ENCODE measurements at regions not wholly inside any gene's neighbourhood (a gene's known extent, or its start where the extent isn't known, plus 50 kb on each side); places are given as distances from the start of the nearest gene placed in this dataset.

DNA sequence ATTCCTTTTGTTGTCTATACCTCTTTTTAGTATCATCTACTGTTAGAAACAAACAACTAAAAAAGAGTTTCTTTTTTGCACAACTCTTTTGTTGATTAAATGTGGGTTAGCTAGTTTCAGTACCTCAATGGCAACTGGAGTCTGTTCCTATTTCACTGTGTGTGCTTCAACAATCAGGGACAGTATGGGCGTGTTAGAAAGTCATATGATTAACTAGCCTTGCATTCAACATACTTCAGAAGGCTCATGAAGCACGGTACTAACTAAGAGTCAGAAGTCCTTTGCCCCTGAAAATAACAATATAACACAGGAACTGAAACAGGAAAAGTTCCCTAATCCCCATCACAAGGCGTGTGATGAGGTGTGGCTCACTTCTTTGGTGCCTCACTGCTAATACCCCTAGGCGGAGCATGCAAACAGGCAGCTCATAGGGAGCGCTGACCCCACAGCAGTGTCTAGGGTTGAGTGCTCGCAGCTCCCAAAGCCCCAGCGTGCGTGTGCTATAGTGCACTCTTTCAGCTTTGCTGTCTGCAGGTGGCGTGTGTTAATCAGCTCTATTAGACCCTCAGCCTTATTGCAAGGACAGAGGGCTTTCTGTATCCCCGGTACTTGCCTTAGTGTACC, 203.1 kb upstream of the NDST3 start:
- no peaks in the 10 kb centered on the region for H3K27me3 ChIP-seq (ENCODE audit: control insufficient read depth, insufficient read depth, low read length)
- ChIA-PET CTCF (no interaction called here), POLR2A (no interaction called here)
- ATAC-seq (no peak), DNase-seq (ENCODE audit: low read depth, low spot score) (no peak)
- no TSS peak for BruUV-seq (replicated peaks)
- in situ Hi-C loops (cut with HindIII; ENCODE audit: low pct_unique_long_range_greater_than_20kb, low sequenced_read_pairs) (no loop called here), intact Hi-C loops (cut with micrococcal nuclease; ENCODE audit: unreplicated experiment) (no loop called here)
- H3K27ac ChIP-seq (ENCODE audit: low read length), result no peak overlapping the region
- TF ChIP-seq, protein P1, sequence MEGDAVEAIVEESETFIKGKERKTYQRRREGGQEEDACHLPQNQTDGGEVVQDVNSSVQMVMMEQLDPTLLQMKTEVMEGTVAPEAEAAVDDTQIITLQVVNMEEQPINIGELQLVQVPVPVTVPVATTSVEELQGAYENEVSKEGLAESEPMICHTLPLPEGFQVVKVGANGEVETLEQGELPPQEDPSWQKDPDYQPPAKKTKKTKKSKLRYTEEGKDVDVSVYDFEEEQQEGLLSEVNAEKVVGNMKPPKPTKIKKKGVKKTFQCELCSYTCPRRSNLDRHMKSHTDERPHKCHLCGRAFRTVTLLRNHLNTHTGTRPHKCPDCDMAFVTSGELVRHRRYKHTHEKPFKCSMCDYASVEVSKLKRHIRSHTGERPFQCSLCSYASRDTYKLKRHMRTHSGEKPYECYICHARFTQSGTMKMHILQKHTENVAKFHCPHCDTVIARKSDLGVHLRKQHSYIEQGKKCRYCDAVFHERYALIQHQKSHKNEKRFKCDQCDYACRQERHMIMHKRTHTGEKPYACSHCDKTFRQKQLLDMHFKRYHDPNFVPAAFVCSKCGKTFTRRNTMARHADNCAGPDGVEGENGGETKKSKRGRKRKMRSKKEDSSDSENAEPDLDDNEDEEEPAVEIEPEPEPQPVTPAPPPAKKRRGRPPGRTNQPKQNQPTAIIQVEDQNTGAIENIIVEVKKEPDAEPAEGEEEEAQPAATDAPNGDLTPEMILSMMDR (IDR thresholded peaks at IDR 0.05), result no peak
- no peaks in the 10 kb centered on the region for H3K36me3 ChIP-seq (ENCODE audit: control insufficient read depth, insufficient read depth, low read length)
- no peaks in the 10 kb centered on the region for H3K9me3 ChIP-seq (ENCODE audit: control insufficient read depth, insufficient read depth, low read depth, low read length)
- no peaks in the 10 kb centered on the region for H3K4me1 ChIP-seq (ENCODE audit: control insufficient read depth, insufficient read depth, low read length)
- H3K4me3 ChIP-seq (ENCODE audit: low read depth in 2 of 2, low read length in 2 of 2), result no peak overlapping the region

DNA sequence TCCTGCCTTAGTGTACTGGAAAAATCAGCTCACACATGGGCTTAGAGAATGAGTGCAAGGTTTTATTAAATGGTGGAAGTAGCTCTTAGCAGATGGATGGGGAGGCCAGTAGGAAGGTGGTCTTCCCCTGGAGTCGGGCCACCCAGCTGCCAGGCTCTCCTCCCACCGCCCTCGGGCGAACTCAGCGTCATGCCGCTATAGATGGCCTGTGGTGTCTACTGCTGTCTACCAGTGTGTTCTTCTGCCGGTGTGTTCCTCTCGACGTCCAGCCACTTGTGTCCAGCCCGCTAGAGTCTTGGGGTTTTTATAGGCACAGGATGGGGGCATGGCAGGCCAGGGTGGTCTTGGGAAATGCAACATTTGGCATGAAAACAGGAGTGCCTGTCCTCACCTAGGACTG, 198.7 kb upstream of the NDST3 start:
- intact Hi-C loops (cut with micrococcal nuclease; ENCODE audit: unreplicated experiment) (no loop called here), in situ Hi-C loops (cut with HindIII; ENCODE audit: low pct_unique_long_range_greater_than_20kb, low sequenced_read_pairs) (no loop called here)
- no peak for ATAC-seq
- H3K4me3 ChIP-seq (ENCODE audit: low read depth in 2 of 2, low read length in 2 of 2), result no peak overlapping the region
- H3K27ac ChIP-seq (ENCODE audit: low read length), result no peak overlapping the region
- H3K27me3 ChIP-seq (ENCODE audit: control insufficient read depth, insufficient read depth, low read length), result no peaks in the 10 kb centered on the region
- no peak for DNase-seq (ENCODE audit: low read depth, low spot score)
- POLR2A ChIA-PET, result no interaction called here
- BruUV-seq (replicated peaks), result no TSS peak
- no peaks in the 10 kb centered on the region for H3K4me1 ChIP-seq (ENCODE audit: control insufficient read depth, insufficient read depth, low read length)
- no peaks in the 10 kb centered on the region for H3K9me3 ChIP-seq (ENCODE audit: control insufficient read depth, insufficient read depth, low read depth, low read length)
- CTCF ChIA-PET, result no interaction called here
- TF ChIP-seq SIN3A (IDR thresholded peaks at IDR 0.05; ENCODE audit: borderline replicate concordance, insufficient read depth, low read depth, low read length), result no peak
- TF ChIP-seq, protein P1 (IDR thresholded peaks at IDR 0.05), result no peak
- TF ChIP-seq TCF7L2 (IDR thresholded peaks at IDR 0.05; ENCODE audit: low read depth, low read length), result no peak
- TF ChIP-seq POLR2AphosphoS5 (IDR thresholded peaks at IDR 0.05; ENCODE audit: low read depth, low read length), result no peak
- TF ChIP-seq, protein P2, sequence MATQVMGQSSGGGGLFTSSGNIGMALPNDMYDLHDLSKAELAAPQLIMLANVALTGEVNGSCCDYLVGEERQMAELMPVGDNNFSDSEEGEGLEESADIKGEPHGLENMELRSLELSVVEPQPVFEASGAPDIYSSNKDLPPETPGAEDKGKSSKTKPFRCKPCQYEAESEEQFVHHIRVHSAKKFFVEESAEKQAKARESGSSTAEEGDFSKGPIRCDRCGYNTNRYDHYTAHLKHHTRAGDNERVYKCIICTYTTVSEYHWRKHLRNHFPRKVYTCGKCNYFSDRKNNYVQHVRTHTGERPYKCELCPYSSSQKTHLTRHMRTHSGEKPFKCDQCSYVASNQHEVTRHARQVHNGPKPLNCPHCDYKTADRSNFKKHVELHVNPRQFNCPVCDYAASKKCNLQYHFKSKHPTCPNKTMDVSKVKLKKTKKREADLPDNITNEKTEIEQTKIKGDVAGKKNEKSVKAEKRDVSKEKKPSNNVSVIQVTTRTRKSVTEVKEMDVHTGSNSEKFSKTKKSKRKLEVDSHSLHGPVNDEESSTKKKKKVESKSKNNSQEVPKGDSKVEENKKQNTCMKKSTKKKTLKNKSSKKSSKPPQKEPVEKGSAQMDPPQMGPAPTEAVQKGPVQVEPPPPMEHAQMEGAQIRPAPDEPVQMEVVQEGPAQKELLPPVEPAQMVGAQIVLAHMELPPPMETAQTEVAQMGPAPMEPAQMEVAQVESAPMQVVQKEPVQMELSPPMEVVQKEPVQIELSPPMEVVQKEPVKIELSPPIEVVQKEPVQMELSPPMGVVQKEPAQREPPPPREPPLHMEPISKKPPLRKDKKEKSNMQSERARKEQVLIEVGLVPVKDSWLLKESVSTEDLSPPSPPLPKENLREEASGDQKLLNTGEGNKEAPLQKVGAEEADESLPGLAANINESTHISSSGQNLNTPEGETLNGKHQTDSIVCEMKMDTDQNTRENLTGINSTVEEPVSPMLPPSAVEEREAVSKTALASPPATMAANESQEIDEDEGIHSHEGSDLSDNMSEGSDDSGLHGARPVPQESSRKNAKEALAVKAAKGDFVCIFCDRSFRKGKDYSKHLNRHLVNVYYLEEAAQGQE (IDR thresholded peaks at IDR 0.05; ENCODE audit: insufficient read depth in 1 of 2, low read depth in 2 of 2, low read length in 1 of 2), result no peak
- no peaks in the 10 kb centered on the region for H3K36me3 ChIP-seq (ENCODE audit: control insufficient read depth, insufficient read depth, low read length)
